ENCODE measurements at regions not wholly inside any gene's neighbourhood (a gene's known extent, or its start where the extent isn't known, plus 50 kb on each side); places are given as distances from the start of the nearest gene placed in this dataset.

GRCh38 chr5:71932131-71932654, 175.1 kb upstream of the MAP1B start:
- DNase-seq (ENCODE audit: insufficient read length, low spot score): no peak
- no peak for FAIRE-seq
- no peak for TF ChIP-seq CTCF (IDR thresholded peaks at IDR 0.05; ENCODE audit: insufficient read depth, missing control alignments)

GRCh38 chr5:71932655-71933338, 174.5 kb upstream of the MAP1B start:
- DNase-seq (ENCODE audit: insufficient read length, low spot score) (no peak), FAIRE-seq (no peak)
- TF ChIP-seq CTCF (IDR thresholded peaks at IDR 0.05; ENCODE audit: insufficient read depth, missing control alignments): no peak

GRCh38 chr5:71934322-71934721, 173.0 kb upstream of the MAP1B start:
- no peak for TF ChIP-seq CTCF (IDR thresholded peaks at IDR 0.05; ENCODE audit: insufficient read depth, missing control alignments)
- FAIRE-seq (no peak), DNase-seq (ENCODE audit: insufficient read length, low spot score) (no peak)

- no peak for FAIRE-seq
- no peak for DNase-seq (ENCODE audit: insufficient read length, low spot score)
- no peak for TF ChIP-seq CTCF (IDR thresholded peaks at IDR 0.05; ENCODE audit: insufficient read depth, missing control alignments)
Observed at GRCh38 chr5:71937921-71938698, 169.2 kb upstream of the MAP1B start.

- TF ChIP-seq CTCF (IDR thresholded peaks at IDR 0.05; ENCODE audit: insufficient read depth, missing control alignments): no peak
- FAIRE-seq (no peak), DNase-seq (ENCODE audit: insufficient read length, low spot score) (no peak)
Observed at GRCh38 chr5:71938895-71939294, 168.4 kb upstream of the MAP1B start.

GRCh38 chr5:71939452-71940230, 167.6 kb upstream of the MAP1B start:
- no peak for FAIRE-seq
- DNase-seq (ENCODE audit: insufficient read length, low spot score): no peak
- TF ChIP-seq CTCF (IDR thresholded peaks at IDR 0.05; ENCODE audit: insufficient read depth, missing control alignments): no peak
